22Rv1 (cell line): ENCODE measurements at regions not wholly inside any gene's neighbourhood (a gene's known extent, or its start where the extent isn't known, plus 50 kb on each side); places are given as distances from the start of the nearest gene placed in this dataset.
"Not testable (repeated sequence)": the region's sequence is repeated elsewhere in the genome, so short reads cannot be mapped to it uniquely, and the experiment has no call there.

Experiments
- ZFX ChIP-seq: fragments of 450-650 bp; IDR thresholded peaks from 2 replicates; pipeline ENCODE4 v1.6.1; 2017; ENCODE audit warnings: antibody characterized with exemption, borderline replicate concordance
- TF ChIP-seq, protein P1 (sequence below): fragments of 450-650 bp; IDR thresholded peaks from 2 replicates; pipeline ENCODE4 v1.5.1; 2017; ENCODE audit warnings: mild to moderate bottlenecking

DNA sequence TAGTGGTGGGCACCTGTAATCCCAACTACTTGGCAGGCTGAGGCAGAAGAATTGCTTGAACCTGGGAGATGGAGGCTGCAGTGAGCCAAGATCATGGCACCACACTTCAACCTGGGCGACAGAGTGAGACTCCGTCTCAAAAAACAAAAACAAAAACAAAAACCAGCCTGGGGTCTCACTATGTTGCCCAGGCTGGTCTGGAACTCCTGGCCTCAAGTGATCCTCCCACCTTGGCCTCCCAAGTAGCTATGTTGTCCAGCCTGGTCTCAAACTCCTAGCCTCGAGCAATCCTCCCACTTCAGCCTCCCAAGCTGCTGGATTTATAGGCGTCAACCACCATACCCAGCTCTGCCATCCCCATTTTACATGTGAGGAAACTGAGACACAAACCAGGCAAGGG is 64.9 kb downstream of the PTPRS start:
- TF ChIP-seq, protein P1, sequence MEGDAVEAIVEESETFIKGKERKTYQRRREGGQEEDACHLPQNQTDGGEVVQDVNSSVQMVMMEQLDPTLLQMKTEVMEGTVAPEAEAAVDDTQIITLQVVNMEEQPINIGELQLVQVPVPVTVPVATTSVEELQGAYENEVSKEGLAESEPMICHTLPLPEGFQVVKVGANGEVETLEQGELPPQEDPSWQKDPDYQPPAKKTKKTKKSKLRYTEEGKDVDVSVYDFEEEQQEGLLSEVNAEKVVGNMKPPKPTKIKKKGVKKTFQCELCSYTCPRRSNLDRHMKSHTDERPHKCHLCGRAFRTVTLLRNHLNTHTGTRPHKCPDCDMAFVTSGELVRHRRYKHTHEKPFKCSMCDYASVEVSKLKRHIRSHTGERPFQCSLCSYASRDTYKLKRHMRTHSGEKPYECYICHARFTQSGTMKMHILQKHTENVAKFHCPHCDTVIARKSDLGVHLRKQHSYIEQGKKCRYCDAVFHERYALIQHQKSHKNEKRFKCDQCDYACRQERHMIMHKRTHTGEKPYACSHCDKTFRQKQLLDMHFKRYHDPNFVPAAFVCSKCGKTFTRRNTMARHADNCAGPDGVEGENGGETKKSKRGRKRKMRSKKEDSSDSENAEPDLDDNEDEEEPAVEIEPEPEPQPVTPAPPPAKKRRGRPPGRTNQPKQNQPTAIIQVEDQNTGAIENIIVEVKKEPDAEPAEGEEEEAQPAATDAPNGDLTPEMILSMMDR = not testable (repeated sequence)
- not testable (repeated sequence) for TF ChIP-seq ZFX
